H9 (cell line): ENCODE measurements at regions not wholly inside any gene's neighbourhood (a gene's known extent, or its start where the extent isn't known, plus 50 kb on each side); places are given as distances from the start of the nearest gene placed in this dataset.

ENCODE experiments used
- DNase-seq: peaks from one replicate; pipeline ENCODE4 v3.0.0-alpha.2; 2017
- H2AFZ ChIP-seq: one replicate; pipeline ENCODE4 v1.6.1; 2013; ENCODE audit warnings: mild to moderate bottlenecking, low read length, control low read depth, moderate library complexity
- H2AK5ac ChIP-seq: 2 replicates; pipeline ENCODE4 v1.6.1; 2013; ENCODE audit warnings: low read length, control low read depth, mixed read lengths; ENCODE audit not compliant: insufficient read length
- H2BK120ac ChIP-seq: one replicate; pipeline ENCODE4 v1.6.1; 2013; ENCODE audit warnings: low read depth, mild to moderate bottlenecking, low read length, control low read depth, inconsistent platforms; ENCODE audit not compliant: poor library complexity, severe bottlenecking
- H2BK12ac ChIP-seq: 2 replicates; pipeline ENCODE4 v1.6.1; 2013; ENCODE audit warnings: low read length, control low read depth, mixed read lengths, low read depth; ENCODE audit not compliant: insufficient read length
- H2BK15ac ChIP-seq: 2 replicates; pipeline ENCODE4 v1.6.1; 2013; ENCODE audit warnings: low read depth, low read length, control low read depth
- H2BK20ac ChIP-seq: one replicate; pipeline ENCODE4 v1.6.1; 2013; ENCODE audit warnings: low read depth, mild to moderate bottlenecking, low read length, control low read depth, inconsistent platforms; ENCODE audit not compliant: poor library complexity, severe bottlenecking
- H2BK5ac ChIP-seq: 2 replicates; pipeline ENCODE4 v1.6.1; 2013; ENCODE audit warnings: low read length, control low read depth, mixed read lengths; ENCODE audit not compliant: insufficient read length
- H3K14ac ChIP-seq: 2 replicates; pipeline ENCODE4 v1.6.1; 2013; ENCODE audit warnings: low read length, control low read depth; ENCODE audit not compliant: insufficient read depth
- H3K18ac ChIP-seq: 2 replicates; pipeline ENCODE4 v1.6.1; 2013; ENCODE audit warnings: low read depth, mild to moderate bottlenecking, mixed read lengths, low read length, control low read depth; ENCODE audit not compliant: insufficient read length
- H3K23ac ChIP-seq: 2 replicates; pipeline ENCODE4 v1.6.1; 2013; ENCODE audit warnings: low read length, control low read depth, mixed read lengths, low read depth; ENCODE audit not compliant: insufficient read length
- H3K23me2 ChIP-seq: 2 replicates; pipeline ENCODE4 v1.6.1; 2013; ENCODE audit warnings: low read depth, mild to moderate bottlenecking, mixed read lengths, low read length, control low read depth; ENCODE audit not compliant: insufficient read length, poor library complexity, severe bottlenecking
- H3K27ac ChIP-seq: 2 replicates; pipeline ENCODE4 v1.5.1; 2013; ENCODE audit warnings: low read length, control low read depth, mixed read lengths, low read depth; ENCODE audit not compliant: insufficient read length
- H3K27me3 ChIP-seq: 2 replicates; pipeline ENCODE4 v1.6.1; 2013; ENCODE audit warnings: low read length, control low read depth, inconsistent platforms; ENCODE audit not compliant: insufficient read depth
- H3K4ac ChIP-seq: 2 replicates; pipeline ENCODE4 v1.6.1; 2013; ENCODE audit warnings: low read depth, mild to moderate bottlenecking, control low read depth, inconsistent platforms, low read length, moderate library complexity
- H3K4me1 ChIP-seq: 2 replicates; pipeline ENCODE4 v1.6.1; 2013; ENCODE audit warnings: low read length, control low read depth, inconsistent platforms; ENCODE audit not compliant: insufficient read depth
- H3K4me2 ChIP-seq: 2 replicates; pipeline ENCODE4 v1.6.1; 2013; ENCODE audit warnings: low read length, control low read depth, mixed read lengths; ENCODE audit not compliant: insufficient read length, insufficient read depth
- H3K56ac ChIP-seq: 2 replicates; pipeline ENCODE4 v1.6.1; 2013; ENCODE audit warnings: low read depth, mild to moderate bottlenecking, mixed read lengths, low read length, control low read depth; ENCODE audit not compliant: insufficient read length
- H3K79me1 ChIP-seq: 2 replicates; pipeline ENCODE4 v1.6.1; 2013; ENCODE audit warnings: low read depth, mild to moderate bottlenecking, moderate library complexity, low read length, control low read depth, inconsistent platforms; ENCODE audit not compliant: insufficient read depth, poor library complexity, severe bottlenecking
- H3K79me2 ChIP-seq: 2 replicates; pipeline ENCODE4 v1.6.1; 2013; ENCODE audit warnings: low read length, control low read depth, inconsistent platforms; ENCODE audit not compliant: insufficient read depth
- H3K9ac ChIP-seq: 2 replicates; pipeline ENCODE4 v1.6.1; 2013; ENCODE audit warnings: low read length, control low read depth, mixed read lengths; ENCODE audit not compliant: insufficient read length; ENCODE audit errors: extremely low read depth
- H3K9me3 ChIP-seq: one replicate; pipeline ENCODE4 v1.6.1; 2013; ENCODE audit warnings: low read depth, low read length, inconsistent platforms; ENCODE audit not compliant: control insufficient read depth
- H3T11ph ChIP-seq: one replicate; pipeline ENCODE4 v1.6.1; 2013; ENCODE audit warnings: mild to moderate bottlenecking, low read length, control low read depth, inconsistent platforms
- H4K20me1 ChIP-seq: one replicate; pipeline ENCODE4 v1.6.1; 2013; ENCODE audit not compliant: control insufficient read depth, insufficient read length, insufficient read depth
- H4K5ac ChIP-seq: 2 replicates; pipeline ENCODE4 v1.6.1; 2013; ENCODE audit warnings: low read depth, mild to moderate bottlenecking, mixed read lengths, low read length, control low read depth; ENCODE audit not compliant: insufficient read length
- H4K8ac ChIP-seq: replicated peaks from 2 replicates; pipeline ENCODE4 v1.6.1; 2013; ENCODE audit warnings: low read length, control low read depth, mixed read lengths, low read depth; ENCODE audit not compliant: insufficient read length
- H4K91ac ChIP-seq: 2 replicates; pipeline ENCODE4 v1.6.1; 2013; ENCODE audit warnings: low read depth, mild to moderate bottlenecking, moderate library complexity, mixed read lengths, low read length, control low read depth; ENCODE audit not compliant: insufficient read length
- H3K27ac Mint-ChIP-seq, 3 experiments: 2 replicates in 2 of 3; 3 replicates in 1 of 3; pipeline ENCODE4 v1.8.0; 2020 to 2021; ENCODE audit warnings: mixed read lengths in 3 of 3, mild to moderate bottlenecking in 1 of 3, moderate library complexity in 1 of 3
- H3K27me3 Mint-ChIP-seq: 2 replicates; pipeline ENCODE4 v1.8.0; 2021; ENCODE audit warnings: low read depth, mild to moderate bottlenecking, moderate library complexity, mixed read lengths
- H3K36me3 Mint-ChIP-seq, 3 experiments: 2 replicates in 2 of 3; 3 replicates in 1 of 3; pipeline ENCODE4 v1.8.0; 2020 to 2021; ENCODE audit warnings: low read depth in 3 of 3, mixed read lengths in 3 of 3; ENCODE audit not compliant: insufficient read depth in 1 of 3
- H3K4me1 Mint-ChIP-seq, 2 experiments: 2 replicates each; pipeline ENCODE4 v1.8.0; 2020; ENCODE audit warnings: mixed read lengths in 2 of 2
- H3K4me3 Mint-ChIP-seq, 2 experiments: 2 replicates in 1 of 2; 3 replicates in 1 of 2; pipeline ENCODE4 v1.8.0; 2020 to 2021; ENCODE audit warnings: mild to moderate bottlenecking in 2 of 2, mixed read lengths in 2 of 2, moderate library complexity in 1 of 2
- H3K9me3 Mint-ChIP-seq, 2 experiments: 2 replicates in 1 of 2; 3 replicates in 1 of 2; pipeline ENCODE4 v1.8.0; 2020; ENCODE audit warnings: mild to moderate bottlenecking in 2 of 2, mixed read lengths in 2 of 2, moderate library complexity in 1 of 2
- WGBS: extraction: QIAGEN DNeasy Blood & Tissue Kit; methylation state at CpG from one replicate; pipeline ENCODE4 v1.1.7; 2013; ENCODE audit warnings: missing lambda C conversion rate, low lambda C conversion rate, mixed read lengths; ENCODE audit not compliant: insufficient read length; ENCODE audit errors: extremely low coverage; 5-methylcytosine and 5-hydroxymethylcytosine counted together
- TF ChIP-seq, protein P1 (sequence below): fragments of 200-600 bp; sonication (generic); conservative IDR thresholded peaks from 3 replicates; pipeline ENCODE4 v1.8.0; 2021; ENCODE audit warnings: antibody characterized with exemption, mild to moderate bottlenecking

DNA sequence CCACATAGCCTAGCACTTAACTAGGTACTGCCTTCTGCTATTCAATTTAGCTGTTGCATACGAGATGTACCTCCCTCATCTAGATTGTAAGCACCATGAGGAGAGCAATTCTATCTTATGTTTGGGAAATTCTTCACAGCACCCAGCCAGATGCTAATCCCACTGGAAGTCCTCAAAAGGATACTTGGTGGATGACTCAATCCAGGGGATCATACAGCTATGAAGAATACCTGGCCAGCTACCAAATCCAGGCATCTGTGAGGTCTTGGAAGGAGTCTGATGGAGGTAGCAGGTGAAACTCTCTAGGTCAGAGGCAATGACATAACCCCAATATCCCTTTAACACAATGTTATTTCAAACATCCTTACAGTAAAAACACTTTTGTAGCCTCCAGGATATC is 167.8 kb upstream of the NCAM1 start:
- Histone ChIP-seq H4K8ac (no peak overlapping the region), H3K14ac (no peak overlapping the region), H3K4me1 (peaks cover 9% of the 10 kb centered on the region; the same call in 1 of the 2 replicates), H2BK20ac (no peak overlapping the region), H2AK5ac (no peak overlapping the region), H2BK5ac (no peak overlapping the region), H3K27me3 (no peaks in the 10 kb centered on the region), H3K79me2 (no peaks in the 10 kb centered on the region), H4K5ac (no peak overlapping the region), H4K20me1 (no peaks in the 10 kb centered on the region), H3K4me2 (no peak overlapping the region), H3K4ac (no peak overlapping the region), H3K9ac (no peak overlapping the region), H4K91ac (no peak overlapping the region), H3K23me2 (no peaks in the 10 kb centered on the region), H2BK120ac (no peak overlapping the region), H3K23ac (no peak overlapping the region), H3K18ac (no peak overlapping the region), H3K56ac (no peak overlapping the region), H3K79me1 (no peaks in the 10 kb centered on the region), H3K9me3 (no peaks in the 10 kb centered on the region), H3T11ph (no peak overlapping the region), H2AFZ (no peak overlapping the region), H2BK15ac (no peak overlapping the region), H3K27ac (no peak overlapping the region), H2BK12ac (no peak overlapping the region)
- Mint-ChIP-seq H3K27me3 (no peaks in the 10 kb centered on the region; the same call in none of the 2 replicates), H3K4me3 (no peak overlapping the region), H3K27ac (no peak overlapping the region), H3K4me1 (peaks cover 30 to 31% of the 10 kb centered on the region in 2 experiments), H3K9me3 (no peaks in the 10 kb centered on the region), H3K36me3 (no peaks in the 10 kb centered on the region; a peak in 1 of 7 replicates)
- no CpG with 5 or more reads among the region's 1 CpG for WGBS
- TF ChIP-seq, protein P1, sequence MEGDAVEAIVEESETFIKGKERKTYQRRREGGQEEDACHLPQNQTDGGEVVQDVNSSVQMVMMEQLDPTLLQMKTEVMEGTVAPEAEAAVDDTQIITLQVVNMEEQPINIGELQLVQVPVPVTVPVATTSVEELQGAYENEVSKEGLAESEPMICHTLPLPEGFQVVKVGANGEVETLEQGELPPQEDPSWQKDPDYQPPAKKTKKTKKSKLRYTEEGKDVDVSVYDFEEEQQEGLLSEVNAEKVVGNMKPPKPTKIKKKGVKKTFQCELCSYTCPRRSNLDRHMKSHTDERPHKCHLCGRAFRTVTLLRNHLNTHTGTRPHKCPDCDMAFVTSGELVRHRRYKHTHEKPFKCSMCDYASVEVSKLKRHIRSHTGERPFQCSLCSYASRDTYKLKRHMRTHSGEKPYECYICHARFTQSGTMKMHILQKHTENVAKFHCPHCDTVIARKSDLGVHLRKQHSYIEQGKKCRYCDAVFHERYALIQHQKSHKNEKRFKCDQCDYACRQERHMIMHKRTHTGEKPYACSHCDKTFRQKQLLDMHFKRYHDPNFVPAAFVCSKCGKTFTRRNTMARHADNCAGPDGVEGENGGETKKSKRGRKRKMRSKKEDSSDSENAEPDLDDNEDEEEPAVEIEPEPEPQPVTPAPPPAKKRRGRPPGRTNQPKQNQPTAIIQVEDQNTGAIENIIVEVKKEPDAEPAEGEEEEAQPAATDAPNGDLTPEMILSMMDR, result no peak
- no peak for DNase-seq
